ENCODE measurements at regions not wholly inside any gene's neighbourhood (a gene's known extent, or its start where the extent isn't known, plus 50 kb on each side); places are given as distances from the start of the nearest gene placed in this dataset.

- TF ChIP-seq POLR2A (IDR thresholded peaks at IDR 0.05): no peak
- no peak for TF ChIP-seq CTCF (IDR thresholded peaks at IDR 0.05)
- TF ChIP-seq POLR2AphosphoS5 (IDR thresholded peaks at IDR 0.05): no peak
- no peak for TF ChIP-seq EP300 (IDR thresholded peaks at IDR 0.05)
Measured at GRCh38 chr5:39604491-39604890, 179.7 kb upstream of the DAB2 start.
